ENCODE measurements at regions not wholly inside any gene's neighbourhood (a gene's known extent, or its start where the extent isn't known, plus 50 kb on each side); places are given as distances from the start of the nearest gene placed in this dataset.
"Not testable (repeated sequence)": the region's sequence is repeated elsewhere in the genome, so short reads cannot be mapped to it uniquely, and the experiment has no call there.

DNA sequence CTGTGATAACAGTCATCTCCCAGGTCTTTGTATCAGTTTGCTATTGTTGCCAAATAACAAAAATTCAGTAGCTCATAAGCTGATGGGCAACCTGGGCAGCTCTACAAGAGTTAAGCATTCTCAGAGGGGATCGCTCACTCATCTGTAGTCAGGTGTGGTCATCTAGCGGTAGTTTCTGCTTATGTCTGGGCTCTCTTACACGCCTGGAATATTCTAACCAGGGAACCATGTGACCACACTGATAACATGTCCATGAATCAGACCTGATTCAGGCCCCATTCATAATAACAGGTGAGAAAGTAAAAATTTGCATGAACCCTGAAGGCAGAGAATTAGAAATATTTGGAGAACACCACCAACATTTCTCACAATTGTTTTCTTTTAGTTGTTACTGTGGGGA lies 576.1 kb downstream of the SLCO4C1 start:
- DNase-seq, result no peak

DNA sequence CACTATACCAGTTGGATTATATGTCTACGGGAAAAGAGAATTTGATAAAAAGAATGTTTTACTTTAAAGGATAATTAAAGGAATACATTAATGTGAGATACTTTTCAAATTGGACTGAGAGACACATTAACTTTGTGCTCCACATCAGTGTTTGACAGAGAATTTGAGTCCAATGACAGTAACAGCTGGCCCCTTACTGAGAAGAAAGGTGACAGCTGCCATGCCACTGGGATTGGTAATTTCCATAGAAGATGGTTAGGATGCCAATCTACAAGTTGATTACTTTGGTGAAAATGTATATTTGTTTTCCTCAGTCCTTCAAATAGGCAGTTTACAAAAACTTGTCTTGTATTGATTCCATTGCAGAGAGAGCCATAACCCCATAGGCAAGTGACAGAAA lies 578.4 kb downstream of the SLCO4C1 start:
- DNase-seq, result no peak

DNA sequence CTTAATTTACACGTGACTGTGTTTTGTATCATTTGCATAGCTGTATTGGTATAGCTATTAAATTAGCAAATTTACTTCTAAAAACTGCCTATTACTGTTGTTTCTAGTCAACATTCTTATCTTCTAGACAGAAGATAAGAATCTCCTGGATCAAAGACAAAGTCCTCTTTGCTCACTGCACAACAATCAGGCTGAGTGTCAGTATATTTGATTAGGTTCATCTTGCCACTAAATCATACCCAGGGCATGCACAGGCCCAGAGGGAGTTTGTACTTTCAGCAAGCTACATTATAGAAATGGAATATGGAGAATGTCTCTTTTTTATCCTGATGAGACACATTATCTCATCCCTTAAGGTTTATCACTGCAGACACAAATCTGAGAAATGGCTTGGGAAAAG lies 579.1 kb downstream of the SLCO4C1 start:
- no peak for DNase-seq

DNA sequence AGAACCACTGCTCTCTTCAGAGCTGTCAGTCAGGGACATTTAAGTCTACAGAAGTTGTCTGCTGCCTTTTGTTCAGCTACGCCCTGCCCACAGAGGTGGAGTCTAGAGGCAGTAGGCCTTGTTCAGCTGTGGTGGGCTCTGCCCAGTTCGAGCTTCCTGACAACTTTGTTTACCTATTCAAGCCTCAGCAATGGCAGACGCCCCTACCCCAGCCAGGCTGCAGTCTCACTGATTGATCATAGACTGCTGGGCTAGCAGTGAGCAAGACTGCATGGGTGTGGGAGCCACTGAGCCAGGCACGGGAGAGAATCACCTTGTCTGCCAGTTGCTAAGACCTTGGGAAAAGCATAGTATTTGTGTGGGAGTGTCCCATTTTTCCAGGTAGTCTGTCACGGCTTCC lies 580.3 kb downstream of the SLCO4C1 start:
- not testable (repeated sequence) for DNase-seq

DNA sequence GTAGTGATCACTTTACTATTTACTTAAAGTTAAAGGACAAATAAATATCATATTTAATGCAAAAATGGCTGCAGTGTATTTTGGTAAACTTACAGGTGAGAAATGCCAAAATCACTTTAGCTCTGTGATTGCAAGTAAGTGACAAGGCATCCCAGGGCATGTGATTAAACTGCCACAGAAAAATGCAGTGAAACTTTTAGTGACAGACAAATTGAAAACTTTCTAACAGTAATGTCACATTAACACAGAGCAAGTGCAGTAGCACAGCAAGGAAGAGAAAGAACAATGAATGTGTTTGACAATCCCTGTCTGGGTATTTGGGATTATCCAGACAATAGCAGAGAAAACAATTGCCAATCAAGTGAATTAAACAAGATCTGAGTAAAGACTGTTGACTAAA lies 606.8 kb downstream of the SLCO4C1 start:
- no peak for DNase-seq

DNA sequence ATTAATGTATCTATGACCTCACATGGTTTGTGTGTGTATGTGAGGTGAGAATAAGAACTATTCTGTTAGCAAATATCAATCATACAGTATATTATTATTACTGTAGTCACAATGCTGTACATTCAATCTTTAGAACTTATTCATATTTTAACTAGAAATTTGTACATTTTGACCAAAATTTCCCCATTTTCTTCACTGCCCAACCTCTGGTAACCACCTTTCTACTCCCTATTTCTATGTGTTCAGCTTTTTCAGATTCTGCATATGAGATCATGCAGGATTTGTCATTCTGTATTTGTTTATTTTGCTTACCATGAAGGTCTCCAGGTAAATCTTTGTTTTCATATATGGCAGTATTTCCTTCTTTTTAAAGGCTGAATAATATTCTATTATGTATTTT lies 607.9 kb downstream of the SLCO4C1 start:
- DNase-seq, result no peak

DNA sequence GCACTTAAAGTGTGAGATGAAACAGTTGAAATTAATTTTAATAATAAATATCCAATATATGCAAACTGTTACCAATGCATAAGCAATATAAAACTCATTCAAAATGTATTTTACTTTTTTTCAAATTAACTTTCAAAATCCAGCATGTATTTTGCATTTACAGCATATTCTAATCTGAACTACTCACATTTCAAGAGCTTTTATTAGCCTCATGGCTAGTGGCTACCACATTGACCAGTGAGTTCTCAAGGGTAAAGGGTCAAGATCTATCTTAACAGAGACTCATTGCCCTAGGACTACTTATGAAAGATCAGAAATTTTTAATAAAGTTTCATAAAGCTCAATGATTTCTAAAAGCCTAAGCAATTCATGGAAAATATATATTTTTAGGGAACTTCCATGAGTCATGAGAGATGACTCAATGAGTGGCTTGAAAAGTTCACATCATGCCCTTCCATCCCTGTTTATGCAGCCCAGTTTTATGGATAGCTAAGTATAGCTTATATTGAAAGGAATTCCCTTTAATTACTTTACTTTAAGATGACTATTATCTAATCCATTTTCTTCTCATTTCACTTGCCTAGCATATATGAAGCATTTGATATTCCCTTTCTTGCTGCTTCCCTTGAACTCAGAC lies 608.6 kb downstream of the SLCO4C1 start:
- no peak for DNase-seq

DNA sequence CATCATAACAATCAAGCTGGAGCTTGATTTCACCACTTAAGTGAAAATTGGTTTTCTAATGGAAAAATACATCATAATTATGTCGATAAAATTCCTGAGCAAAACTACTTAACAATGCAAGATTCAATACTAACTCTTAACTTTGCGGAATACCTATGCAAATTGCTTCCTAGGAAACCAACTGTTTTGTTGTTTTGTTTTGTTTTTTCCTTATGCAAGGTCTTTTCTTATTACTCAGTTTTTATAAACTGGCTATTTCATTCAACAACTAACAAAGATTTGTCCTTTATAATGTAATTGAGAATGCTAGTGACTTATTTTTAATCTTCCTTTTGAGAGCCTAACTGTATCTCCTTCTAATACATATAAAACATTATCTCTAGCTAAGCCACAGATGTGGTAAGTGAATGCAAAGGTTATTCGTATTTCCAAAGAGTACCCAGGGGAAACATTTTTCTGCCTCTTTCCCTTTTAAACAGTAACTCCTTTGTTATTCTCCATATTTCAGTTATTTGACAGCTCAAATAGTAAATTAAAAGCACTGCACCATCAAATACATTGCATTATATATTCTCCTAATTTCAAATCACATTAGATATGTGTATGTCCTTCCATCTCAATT lies 609.4 kb downstream of the SLCO4C1 start:
- DNase-seq, result no peak

DNA sequence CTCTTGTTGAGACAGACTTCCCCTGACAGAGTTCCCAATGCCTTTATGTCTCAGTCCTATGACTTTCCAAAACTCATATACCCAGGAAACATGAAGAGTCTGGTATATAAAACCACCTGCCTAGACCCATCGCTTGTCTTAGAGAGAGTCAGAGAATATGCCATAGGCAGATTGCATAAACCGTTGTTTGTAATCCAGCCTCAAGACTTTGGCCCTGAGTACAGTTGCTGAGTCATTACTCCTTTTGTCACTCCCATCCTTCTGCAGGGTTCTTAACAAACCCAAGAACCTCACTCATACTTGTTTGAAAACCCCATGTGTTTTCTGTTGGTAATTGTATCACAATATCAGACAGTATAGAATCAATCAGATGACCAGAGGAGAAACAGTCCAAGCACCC lies 616.3 kb downstream of the SLCO4C1 start:
- no peak for DNase-seq

DNA sequence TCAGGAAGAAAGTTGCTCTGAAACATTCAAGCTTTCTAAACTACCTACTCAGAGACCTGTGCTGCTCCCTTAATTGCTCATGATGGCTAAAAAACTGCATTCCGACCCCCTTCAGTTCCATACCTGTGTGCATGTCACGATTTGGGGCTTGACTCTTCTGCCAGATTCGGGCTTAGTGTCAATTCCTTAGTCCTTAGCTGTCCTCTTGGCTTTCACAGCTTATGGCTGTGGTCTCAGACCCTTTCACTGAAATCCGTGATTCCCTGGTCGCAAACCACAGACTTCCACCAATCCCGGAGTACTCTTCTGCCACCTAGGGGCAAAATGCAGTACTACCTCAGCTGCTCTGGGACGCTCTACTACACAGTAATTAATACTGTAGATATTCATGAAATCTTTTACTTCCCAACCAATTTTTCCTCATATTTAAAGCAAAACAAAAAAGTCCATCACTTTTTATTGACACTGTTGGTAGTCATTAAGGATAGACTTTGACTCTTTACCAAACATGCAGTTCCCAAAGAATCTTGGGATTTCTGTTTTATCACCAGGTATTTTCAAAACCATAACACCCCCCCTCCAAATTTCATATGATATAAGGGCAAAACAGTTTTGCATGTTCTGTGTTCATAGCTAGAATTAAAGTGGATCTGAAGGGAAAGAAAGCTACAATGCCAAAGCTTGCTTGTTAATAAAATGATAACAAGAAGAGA lies 617.4 kb downstream of the SLCO4C1 start:
- DNase-seq, result peak; percentile 3

DNA sequence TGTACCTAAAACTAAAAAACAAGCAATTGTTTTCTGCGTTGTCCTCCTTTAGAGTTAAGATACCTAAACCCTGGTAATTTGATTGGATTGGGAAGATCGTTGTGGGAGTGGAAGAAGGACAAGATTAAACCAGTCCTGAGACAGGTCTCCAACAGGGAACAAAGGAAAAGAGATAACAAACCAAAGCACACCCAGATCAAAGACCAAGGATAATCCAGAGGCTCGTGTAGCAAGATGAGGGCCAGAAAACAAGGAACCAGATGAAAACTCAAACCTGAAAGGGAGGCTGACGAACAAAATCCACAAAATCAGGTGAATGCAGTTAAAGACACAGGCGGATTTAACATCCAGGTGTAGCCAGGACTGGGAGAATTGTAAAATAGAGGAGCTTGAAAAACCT lies 618.1 kb downstream of the SLCO4C1 start:
- no peak for DNase-seq

DNA sequence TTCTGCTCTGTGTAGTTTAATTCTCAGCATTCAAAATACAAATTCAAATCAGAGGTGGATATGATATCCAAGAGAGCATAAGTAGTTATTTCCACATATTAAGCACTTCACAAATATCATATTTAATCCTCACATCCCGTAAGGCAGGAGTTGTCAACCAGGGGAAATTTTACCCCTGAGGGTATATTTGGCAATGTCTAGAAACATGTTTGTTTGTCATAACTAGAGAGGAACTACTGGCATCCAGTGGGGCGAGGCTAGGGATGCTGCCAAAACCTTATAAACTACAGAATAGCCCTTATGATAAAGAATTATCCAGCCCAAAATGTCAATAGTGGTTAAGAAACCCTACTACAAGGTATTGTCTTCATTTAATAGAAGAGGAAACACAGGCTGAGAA lies 619.4 kb downstream of the SLCO4C1 start:
- DNase-seq, result no peak

DNA sequence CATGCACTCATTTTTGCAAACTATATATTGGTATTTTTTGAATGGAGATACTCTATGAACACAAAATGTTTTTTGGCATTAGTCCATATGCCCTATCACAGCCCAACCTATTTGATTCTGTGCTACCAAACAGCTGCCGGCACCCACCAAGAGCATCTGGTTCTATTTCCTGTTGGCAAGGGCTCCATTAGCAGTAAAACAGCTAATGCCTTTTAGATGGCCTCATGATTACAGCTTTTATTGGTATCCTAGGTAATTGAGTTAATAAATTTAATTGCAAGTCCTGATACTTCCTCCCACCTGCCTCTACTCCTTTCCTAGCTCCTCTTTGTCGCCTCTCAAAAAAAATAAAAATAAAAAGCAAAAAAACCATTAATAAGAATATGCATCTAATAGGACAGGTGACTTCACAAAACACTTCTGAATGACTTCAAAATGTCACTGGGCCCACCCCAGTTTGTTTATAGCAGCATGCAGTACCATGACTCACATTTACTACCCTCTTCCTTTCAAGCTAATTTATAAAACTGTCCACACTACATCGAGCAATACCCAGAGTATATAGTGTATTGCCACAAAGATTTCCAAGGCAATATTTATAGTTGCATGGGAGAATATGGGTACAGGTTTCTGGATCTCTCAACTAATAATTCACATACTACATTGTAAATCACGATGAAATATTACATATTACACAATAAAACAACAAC lies 620.4 kb downstream of the SLCO4C1 start:
- no peak for DNase-seq

DNA sequence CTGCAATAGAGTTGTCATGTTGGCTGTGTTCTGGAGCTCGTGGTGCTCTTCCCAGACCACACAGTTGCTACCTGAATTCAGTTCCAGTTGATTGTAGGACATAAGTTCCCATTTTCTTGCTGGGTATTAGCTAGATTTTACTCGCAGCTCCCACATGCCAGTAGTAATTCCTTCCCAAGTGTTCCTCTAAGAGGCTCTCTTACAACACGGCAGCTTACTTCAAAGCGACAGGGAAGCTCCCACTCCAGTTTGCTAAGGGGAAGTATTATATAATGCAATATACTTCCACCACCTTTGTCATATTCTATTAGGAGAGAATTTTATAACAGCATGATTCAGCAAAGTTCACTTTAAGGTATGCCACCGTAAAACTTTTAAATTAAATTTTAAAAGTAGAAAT lies 623.0 kb downstream of the SLCO4C1 start:
- no peak for DNase-seq

DNA sequence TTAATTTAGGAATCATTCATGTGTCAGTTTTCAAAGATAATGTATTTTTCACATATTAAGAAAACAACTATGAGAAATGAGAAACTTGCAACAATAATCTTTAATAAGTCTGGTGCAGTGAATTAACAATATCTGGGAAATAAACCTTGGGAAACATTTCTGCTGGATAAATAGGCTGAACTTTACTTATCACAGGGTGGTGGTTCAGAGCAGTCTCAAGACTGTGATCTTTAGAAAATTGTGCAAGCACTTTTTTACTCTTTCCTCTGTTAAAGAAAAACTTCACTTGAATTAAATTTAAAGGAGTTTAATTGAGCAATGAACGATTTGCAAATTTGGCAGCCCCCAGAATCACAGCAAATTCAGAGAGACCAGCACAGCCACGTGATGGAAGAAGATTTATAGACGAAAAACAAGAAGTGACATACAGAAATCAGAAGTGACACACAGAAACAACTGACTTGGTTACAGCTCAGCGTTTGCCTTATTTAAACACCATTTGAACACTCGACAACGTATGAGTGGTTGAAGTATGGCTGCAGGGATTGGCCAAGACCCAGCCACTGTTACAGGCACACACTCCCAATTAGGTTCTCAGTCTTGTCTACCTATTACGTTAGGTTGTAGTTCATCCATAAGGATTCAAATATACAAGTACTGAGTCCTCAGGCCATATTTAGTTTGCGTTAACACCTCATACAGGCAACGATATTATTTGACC lies 631.9 kb downstream of the SLCO4C1 start:
- DNase-seq, result no peak

DNA sequence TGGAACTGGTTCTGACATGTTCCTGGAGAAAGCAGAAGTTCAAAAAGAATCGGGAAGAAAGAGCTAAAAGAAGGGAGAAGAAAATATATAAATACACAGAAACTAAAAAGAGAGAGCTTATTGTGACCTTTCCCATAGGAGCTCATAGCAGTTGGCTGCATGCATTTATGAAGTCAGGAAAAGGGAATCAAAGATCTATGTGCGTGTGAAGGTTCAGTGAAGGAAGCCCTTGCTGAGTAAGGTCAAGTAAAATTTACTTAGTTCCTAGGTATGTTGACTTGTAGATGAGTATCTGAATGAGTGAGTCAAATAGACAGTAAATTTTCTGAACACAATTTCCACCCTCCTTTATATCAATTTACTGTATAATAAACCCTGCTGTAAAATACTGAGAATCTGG lies 632.5 kb downstream of the SLCO4C1 start:
- DNase-seq, result no peak

DNA sequence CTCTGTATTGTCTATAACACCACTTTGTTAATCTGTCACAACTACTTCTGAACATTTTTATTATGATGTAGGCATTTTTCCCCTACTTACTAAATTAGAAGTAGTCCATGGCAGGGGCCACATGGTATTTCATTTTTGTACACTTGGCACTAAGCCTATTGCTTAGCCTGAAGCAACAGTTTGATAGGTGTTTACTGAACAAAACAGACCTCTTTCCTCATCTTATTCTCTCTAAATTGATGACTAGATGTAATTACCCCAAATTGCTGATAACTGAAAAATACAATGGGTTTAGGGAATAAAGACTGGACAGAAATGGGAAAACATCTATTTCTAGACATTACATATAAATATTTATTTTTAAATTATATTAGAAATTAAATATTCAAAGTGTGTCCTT lies 633.8 kb downstream of the SLCO4C1 start:
- DNase-seq, result no peak

DNA sequence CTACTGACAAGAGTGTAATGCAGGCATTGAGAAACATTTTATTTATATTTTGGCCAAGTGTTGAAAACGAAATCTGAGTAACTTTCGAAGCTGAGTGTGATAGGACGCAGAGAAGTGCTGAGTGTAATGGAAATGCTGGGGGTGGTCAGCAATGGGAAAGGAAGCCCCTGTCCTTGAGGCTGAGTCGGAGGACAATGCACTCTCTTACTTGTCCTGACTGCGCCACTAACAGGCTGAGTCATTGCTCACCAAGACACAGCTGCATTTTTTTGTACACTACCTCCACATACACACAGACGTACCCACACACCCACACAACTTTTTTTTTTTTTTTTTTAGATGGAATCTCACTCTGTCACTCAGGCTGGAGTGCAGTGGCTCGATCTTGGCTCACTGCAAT lies 637.7 kb downstream of the SLCO4C1 start:
- DNase-seq, result no peak

DNA sequence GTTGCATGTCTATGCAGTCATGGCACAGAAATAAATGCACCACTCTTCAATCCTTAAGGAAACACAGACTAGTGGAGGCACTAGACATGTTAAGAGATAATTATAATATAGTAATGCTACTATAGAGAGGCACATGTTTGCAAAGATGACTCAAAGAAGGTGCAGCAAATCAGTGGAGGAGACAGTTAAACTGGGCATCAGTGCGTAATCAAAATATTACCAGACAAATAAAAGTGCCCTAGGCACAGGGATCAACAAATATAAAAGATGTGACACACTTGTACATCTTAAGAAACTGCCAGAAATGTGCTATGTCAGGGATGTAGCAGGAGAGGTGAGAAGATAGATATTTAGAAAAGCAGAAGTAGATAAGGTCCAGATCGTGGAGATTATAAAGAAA lies 642.1 kb downstream of the SLCO4C1 start:
- no peak for DNase-seq

DNA sequence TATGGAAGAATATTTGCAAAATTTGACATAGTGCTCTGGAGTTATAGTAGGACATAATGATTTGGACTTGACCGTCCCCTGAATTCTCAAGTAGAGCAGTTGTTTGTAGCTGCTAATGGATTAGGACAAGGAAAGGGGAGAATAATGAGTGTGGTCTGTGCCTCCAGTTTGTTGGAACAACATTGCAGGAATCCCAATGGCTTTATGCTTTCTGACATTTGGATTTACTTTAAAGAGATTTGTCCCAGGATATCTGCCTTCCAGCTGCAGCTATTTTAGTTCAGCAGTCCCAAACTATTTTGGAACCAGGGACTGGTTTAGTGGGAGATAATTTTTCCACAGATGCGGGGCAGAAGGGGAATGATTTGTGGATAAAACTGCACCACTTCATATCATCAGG lies 648.2 kb downstream of the SLCO4C1 start:
- no peak for DNase-seq

DNA sequence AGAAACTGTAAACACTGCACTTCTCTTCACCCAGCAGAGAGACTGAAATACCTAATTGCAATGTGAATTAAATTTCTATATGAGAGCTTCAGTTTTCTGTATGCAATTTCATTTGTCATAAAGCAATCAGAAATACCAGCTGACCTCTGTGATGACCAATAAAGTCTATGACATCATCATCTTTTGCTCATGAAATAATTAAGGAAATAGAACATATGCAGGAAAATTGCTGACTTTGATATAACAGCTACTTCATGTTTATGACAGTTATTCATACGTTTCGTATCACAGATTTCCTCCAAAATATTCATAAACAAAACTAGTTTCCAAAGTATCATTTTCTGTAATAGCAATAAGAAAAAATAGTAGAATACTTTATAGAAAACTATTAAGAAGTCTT lies 652.3 kb downstream of the SLCO4C1 start:
- DNase-seq, result no peak

DNA sequence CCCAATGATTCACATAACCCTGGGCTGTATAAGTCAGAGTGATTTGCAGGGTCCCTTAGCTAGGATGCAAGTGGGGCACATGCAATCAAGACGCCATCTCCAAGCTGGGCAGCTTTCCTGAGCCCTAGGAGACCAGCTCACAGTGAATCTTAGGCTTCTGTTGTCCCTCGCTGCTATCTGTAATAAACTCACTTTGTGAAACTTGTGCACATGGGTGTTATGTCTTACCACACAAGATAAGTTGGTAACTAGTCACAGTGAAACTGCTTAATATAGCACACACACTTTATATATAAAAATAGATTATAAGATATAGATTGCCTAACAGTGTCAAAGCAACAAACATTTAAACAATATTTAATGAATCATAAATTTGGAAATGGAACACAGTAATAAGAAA lies 658.5 kb downstream of the SLCO4C1 start:
- DNase-seq, result no peak

DNA sequence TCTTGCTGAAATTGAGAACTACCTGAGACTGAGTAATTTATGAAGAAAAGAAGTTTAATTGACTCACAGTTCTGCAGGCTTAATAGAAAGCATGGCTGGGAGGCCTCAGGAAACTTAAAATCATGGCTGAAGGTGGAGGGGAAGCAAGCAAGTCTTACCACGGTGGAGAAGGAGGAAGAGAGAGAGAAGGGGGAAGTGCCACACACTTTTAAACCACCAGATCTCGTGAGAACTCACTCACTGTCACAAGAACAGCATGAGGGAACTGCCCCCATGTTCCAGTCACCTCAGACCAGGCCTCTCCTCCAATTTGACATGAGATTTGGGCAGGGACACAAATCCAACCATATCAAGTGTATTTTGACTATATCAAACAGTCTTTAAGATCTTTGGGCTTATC lies 668.3 kb downstream of the SLCO4C1 start:
- not testable (repeated sequence) for DNase-seq

Data from activated effector memory CD4-positive, alpha-beta T cell treated with Interleukin-2 at 50 U/mL for 16 hours (primary cell).